CD4-positive, alpha-beta T cell (primary cell): ENCODE measurements at regions not wholly inside any gene's neighbourhood (a gene's known extent, or its start where the extent isn't known, plus 50 kb on each side); places are given as distances from the start of the nearest gene placed in this dataset.
"Not testable (repeated sequence)": the region's sequence is repeated elsewhere in the genome, so short reads cannot be mapped to it uniquely, and the experiment has no call there.

Source experiments
- ATAC-seq: fragments of 200-7000 bp; cut with Tn5 transposase; one replicate; pipeline ENCODE4 v1.10.0; 2022; ENCODE audit warnings: mild to moderate bottlenecking; ENCODE audit not compliant: poor library complexity
- CTCF ChIA-PET: fragments of 350-600 bp; sonication (Branson Sonifier 250); formaldehyde crosslinking; loops from one replicate; lab custom pipeline; 2021; ENCODE audit warnings: antibody characterized with exemption, inconsistent platforms; lab: Charles Lee
- POLR2A ChIA-PET: fragments of 350-600 bp; sonication (Branson Sonifier 250); formaldehyde crosslinking; loops from one replicate; lab custom pipeline; 2021; ENCODE audit warnings: antibody characterized with exemption, inconsistent platforms; lab: Charles Lee
- DNase-seq, 14 experiments: peaks; one replicate each; pipeline ENCODE4 v3.0.0-alpha.2; 2013 to 2020; ENCODE audit warnings: mixed read lengths in 2 of 14
- H3K27ac ChIP-seq, 2 donors: one replicate each; pipeline versions ENCODE4 v1.5.1 to v1.7.0; 2013; ENCODE audit warnings: low read length in 2 of 2, low read depth in 1 of 2, mild to moderate bottlenecking in 1 of 2
- H3K27me3 ChIP-seq, 2 experiments: 1 replicate in 1 of 2; 2 replicates in 1 of 2; pipeline versions ENCODE4 v1.6.1 to v1.7.0; 2013; ENCODE audit warnings: low read length in 2 of 2, control low read depth in 1 of 2, mild to moderate bottlenecking in 1 of 2, moderate library complexity in 1 of 2; ENCODE audit not compliant: insufficient read depth in 2 of 2, control insufficient read depth in 1 of 2
- H3K36me3 ChIP-seq: one replicate; pipeline ENCODE4 v1.6.1; 2013; ENCODE audit warnings: low read length, control low read depth; ENCODE audit not compliant: insufficient read depth
- H3K4me1 ChIP-seq: one replicate; pipeline ENCODE4 v1.6.1; 2013; ENCODE audit warnings: low read length, control low read depth; ENCODE audit not compliant: insufficient read depth
- H3K4me3 ChIP-seq: one replicate; pipeline ENCODE4 v1.5.1; 2013; ENCODE audit warnings: mild to moderate bottlenecking, low read length, moderate library complexity
- H3K9me3 ChIP-seq, 2 experiments: 1 replicate in 1 of 2; 2 replicates in 1 of 2; pipeline versions ENCODE4 v1.6.1 to v1.7.0; 2013; ENCODE audit warnings: low read length in 2 of 2, mild to moderate bottlenecking in 2 of 2, control low read depth in 1 of 2, moderate library complexity in 1 of 2; ENCODE audit not compliant: control insufficient read depth in 1 of 2, insufficient read depth in 1 of 2
- H3K27ac Mint-ChIP-seq: one replicate; pipeline ENCODE4 v1.8.0; 2020; ENCODE audit warnings: mixed read lengths
- H3K27me3 Mint-ChIP-seq: one replicate; pipeline ENCODE4 v1.8.0; 2021; ENCODE audit warnings: mixed read lengths
- H3K36me3 Mint-ChIP-seq: one replicate; pipeline ENCODE4 v1.8.0; 2021; ENCODE audit warnings: low read depth, mixed read lengths
- H3K4me1 Mint-ChIP-seq: one replicate; pipeline ENCODE4 v1.8.0; 2021; ENCODE audit warnings: low read depth, mixed read lengths
- H3K4me3 Mint-ChIP-seq: one replicate; pipeline ENCODE4 v1.8.0; 2020; ENCODE audit warnings: mild to moderate bottlenecking, mixed read lengths
- H3K9me3 Mint-ChIP-seq: one replicate; pipeline ENCODE4 v1.8.0; 2020; ENCODE audit warnings: mixed read lengths
- intact Hi-C, 2 experiments: fragments of 100-400 bp; cut with DNase I in 1 of 2; cut with micrococcal nuclease in 1 of 2; formaldehyde crosslinking; loops; one replicate each; pipeline versions ENCODE4 v1.15.1 to v1.9.0; 2023 to 2025; cut with DNase I, micrococcal nuclease
- TF ChIP-seq, protein P1 (sequence below): fragments of 200-600 bp; IDR thresholded peaks from one replicate; pipeline ENCODE4 v1.8.0; 2022; ENCODE audit warnings: antibody characterized with exemption, mild to moderate bottlenecking

DNA sequence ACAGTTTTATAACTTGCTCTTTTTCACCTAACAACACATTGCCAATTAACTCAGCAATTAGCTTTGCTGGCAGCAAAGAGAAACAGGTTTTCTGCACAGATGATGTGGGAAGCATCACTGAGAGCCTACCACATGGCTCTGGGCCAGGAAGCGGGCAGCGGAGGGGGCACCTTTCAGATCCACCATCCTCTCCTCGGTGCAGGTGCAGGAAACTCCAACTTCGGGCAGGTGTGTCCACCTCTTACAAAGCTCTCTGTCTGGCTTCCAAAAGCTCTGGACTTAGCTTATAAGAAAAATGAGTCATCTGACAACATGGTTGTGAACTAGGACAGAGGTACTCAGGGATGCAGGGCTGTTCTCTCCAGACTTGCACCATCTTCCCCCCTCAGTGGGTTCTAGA lies 77.0 kb downstream of the RPS6KA4 start:
- POLR2A ChIA-PET: no interaction called here
- DNase-seq: no peak
- H3K4me3 ChIP-seq: no peak overlapping the region
- Mint-ChIP-seq H3K27ac (no peak overlapping the region), H3K4me3 (no peak overlapping the region), H3K27me3 (peaks cover 13% of the 10 kb centered on the region), H3K4me1 (no peaks in the 10 kb centered on the region), H3K36me3 (no peaks in the 10 kb centered on the region), H3K9me3 (no peaks in the 10 kb centered on the region)
- peaks cover 0 to 19% of the 10 kb centered on the region in 2 experiments for H3K9me3 ChIP-seq
- ATAC-seq: no peak
- no peak overlapping the region for H3K27ac ChIP-seq
- intact Hi-C loops: no loop called here
- no peaks in the 10 kb centered on the region for H3K4me1 ChIP-seq
- TF ChIP-seq, protein P1, sequence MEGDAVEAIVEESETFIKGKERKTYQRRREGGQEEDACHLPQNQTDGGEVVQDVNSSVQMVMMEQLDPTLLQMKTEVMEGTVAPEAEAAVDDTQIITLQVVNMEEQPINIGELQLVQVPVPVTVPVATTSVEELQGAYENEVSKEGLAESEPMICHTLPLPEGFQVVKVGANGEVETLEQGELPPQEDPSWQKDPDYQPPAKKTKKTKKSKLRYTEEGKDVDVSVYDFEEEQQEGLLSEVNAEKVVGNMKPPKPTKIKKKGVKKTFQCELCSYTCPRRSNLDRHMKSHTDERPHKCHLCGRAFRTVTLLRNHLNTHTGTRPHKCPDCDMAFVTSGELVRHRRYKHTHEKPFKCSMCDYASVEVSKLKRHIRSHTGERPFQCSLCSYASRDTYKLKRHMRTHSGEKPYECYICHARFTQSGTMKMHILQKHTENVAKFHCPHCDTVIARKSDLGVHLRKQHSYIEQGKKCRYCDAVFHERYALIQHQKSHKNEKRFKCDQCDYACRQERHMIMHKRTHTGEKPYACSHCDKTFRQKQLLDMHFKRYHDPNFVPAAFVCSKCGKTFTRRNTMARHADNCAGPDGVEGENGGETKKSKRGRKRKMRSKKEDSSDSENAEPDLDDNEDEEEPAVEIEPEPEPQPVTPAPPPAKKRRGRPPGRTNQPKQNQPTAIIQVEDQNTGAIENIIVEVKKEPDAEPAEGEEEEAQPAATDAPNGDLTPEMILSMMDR: no peak
- H3K36me3 ChIP-seq: no peaks in the 10 kb centered on the region
- CTCF ChIA-PET: no interaction called here
- peaks cover 7 to 13% of the 10 kb centered on the region in 2 experiments for H3K27me3 ChIP-seq

DNA sequence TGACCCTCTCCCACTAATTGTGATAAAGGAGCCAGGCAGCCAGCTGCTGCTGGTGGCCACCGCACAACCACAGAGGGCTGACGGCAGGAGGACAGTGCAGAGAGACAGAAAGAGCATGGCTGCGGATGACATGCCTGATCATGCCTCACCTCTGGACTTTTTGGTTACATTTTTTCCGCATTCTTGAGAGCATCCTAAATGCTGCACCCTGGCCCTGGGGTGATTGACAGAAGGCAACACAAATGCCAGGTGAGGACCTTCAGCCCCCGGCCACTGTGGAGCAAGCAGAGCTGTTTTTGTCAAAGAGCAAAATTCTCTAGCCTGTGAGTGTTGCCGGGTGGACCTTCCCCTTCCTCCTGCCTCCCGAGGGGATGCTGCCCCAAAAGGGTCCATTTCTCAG lies 78.5 kb downstream of the RPS6KA4 start:
- no peak overlapping the region for H3K27ac ChIP-seq
- H3K4me1 Mint-ChIP-seq: no peaks in the 10 kb centered on the region
- no peak overlapping the region for H3K4me3 Mint-ChIP-seq
- POLR2A ChIA-PET: no interaction called here
- H3K36me3 Mint-ChIP-seq: no peaks in the 10 kb centered on the region
- H3K9me3 ChIP-seq: peaks cover 0 to 12% of the 10 kb centered on the region in 2 experiments
- peaks cover 20% of the 10 kb centered on the region for H3K27me3 Mint-ChIP-seq
- H3K27me3 ChIP-seq: peaks cover 7 to 13% of the 10 kb centered on the region in 2 experiments
- intact Hi-C loops: no loop called here
- TF ChIP-seq, protein P1: no peak
- no peak overlapping the region for H3K4me3 ChIP-seq
- CTCF ChIA-PET: interaction anchor here (0.7 kb wide), 1 partner anchor 11 kb away, joined by 3 read pairs; no protein-coding TSS in a partner anchor
- ATAC-seq: no peak
- no peak overlapping the region for H3K27ac Mint-ChIP-seq
- H3K4me1 ChIP-seq: no peaks in the 10 kb centered on the region
- H3K9me3 Mint-ChIP-seq: no peaks in the 10 kb centered on the region
- H3K36me3 ChIP-seq: no peaks in the 10 kb centered on the region
- DNase-seq: no peak

DNA sequence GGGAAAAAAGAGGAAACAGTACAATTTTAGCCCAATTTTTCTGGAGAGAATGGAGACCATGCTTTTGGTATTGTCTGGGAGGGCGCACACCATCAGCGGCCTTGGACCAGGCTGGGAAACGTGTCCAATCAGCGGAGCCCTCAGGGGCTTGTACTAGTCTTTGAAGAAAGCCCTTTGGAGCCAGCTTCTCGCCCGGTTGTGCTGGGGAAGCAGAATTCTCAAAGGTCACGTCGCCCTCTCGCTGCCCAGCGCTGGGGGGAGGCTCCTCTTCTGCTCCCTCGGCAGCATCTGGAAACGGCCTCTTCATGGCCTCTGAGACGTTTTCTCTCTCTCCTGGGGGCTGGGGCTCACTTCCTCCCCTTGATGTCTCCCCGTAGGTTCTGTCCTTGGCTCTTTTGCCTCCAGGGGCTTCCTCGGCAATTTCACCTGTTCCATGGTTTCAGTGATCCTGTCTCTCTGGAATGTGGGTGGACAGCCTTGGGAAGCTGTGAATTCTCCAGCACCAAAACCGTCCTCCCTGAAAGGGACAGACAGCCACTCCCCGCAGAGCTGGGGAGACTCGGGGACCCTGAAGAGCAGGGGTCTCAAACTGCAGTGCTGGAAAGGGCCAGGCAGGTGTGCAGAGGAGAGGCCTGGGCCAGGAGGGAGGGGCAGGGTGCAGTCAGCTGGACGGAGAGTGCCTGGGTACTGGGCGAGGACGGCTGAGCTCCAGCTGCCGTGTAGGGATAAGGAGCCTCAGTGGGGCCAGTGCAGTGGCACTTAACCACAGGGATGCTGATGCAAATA lies 80.2 kb downstream of the RPS6KA4 start:
- no peak overlapping the region for H3K27ac ChIP-seq
- ChIA-PET POLR2A (no interaction called here), CTCF (interaction anchor here (2.7 kb wide), 1 partner anchor 10 kb away, joined by 8 read pairs; no protein-coding TSS in a partner anchor)
- peaks cover 7 to 13% of the 10 kb centered on the region in 2 experiments for H3K27me3 ChIP-seq
- Mint-ChIP-seq H3K9me3 (no peaks in the 10 kb centered on the region), H3K4me3 (no peak overlapping the region), H3K27me3 (peaks cover 31% of the 10 kb centered on the region), H3K4me1 (no peaks in the 10 kb centered on the region), H3K27ac (no peak overlapping the region), H3K36me3 (no peaks in the 10 kb centered on the region)
- TF ChIP-seq, protein P1: no peak
- H3K4me1 ChIP-seq: no peaks in the 10 kb centered on the region
- H3K36me3 ChIP-seq: no peaks in the 10 kb centered on the region
- DNase-seq: no peak
- peaks cover 0 to 5% of the 10 kb centered on the region in 2 experiments for H3K9me3 ChIP-seq
- intact Hi-C loops: no loop called here
- H3K4me3 ChIP-seq: no peak overlapping the region
- ATAC-seq: no peak

GRCh38 chr11:64439772-64440491 lies 81.0 kb downstream of the RPS6KA4 start:
- DNase-seq, POLR2A ChIA-PET, H3K27ac ChIP-seq, H3K4me3 ChIP-seq, H3K4me1 Mint-ChIP-seq, ATAC-seq, H3K27ac Mint-ChIP-seq, H3K36me3 Mint-ChIP-seq, H3K9me3 ChIP-seq, H3K4me1 ChIP-seq, H3K9me3 Mint-ChIP-seq, intact Hi-C loops, H3K36me3 ChIP-seq, H3K4me3 Mint-ChIP-seq: not testable (repeated sequence)
- CTCF ChIA-PET: interaction anchor here (2.7 kb wide), 1 partner anchor 9 kb away, joined by 8 read pairs; no protein-coding TSS in a partner anchor
- peaks cover 34% of the 10 kb centered on the region for H3K27me3 Mint-ChIP-seq
- peaks cover 7 to 13% of the 10 kb centered on the region in 2 experiments for H3K27me3 ChIP-seq
